HEK293T (cell line): ENCODE measurements at regions not wholly inside any gene's neighbourhood (a gene's known extent, or its start where the extent isn't known, plus 50 kb on each side); places are given as distances from the start of the nearest gene placed in this dataset.

ENCODE experiments used
- CTBP1 ChIP-seq: fragments of 450-650 bp; IDR thresholded peaks from 2 replicates; pipeline ENCODE4 v1.6.1; 2016; ENCODE audit warnings: borderline replicate concordance
- ELF4 ChIP-seq: fragments of 450-650 bp; IDR thresholded peaks from 2 replicates; pipeline ENCODE4 v1.6.1; 2017; ENCODE audit warnings: antibody characterized with exemption
- FOXK2 ChIP-seq: fragments of 450-650 bp; IDR thresholded peaks from 2 replicates; pipeline ENCODE4 v1.6.1; 2016; ENCODE audit warnings: mild to moderate bottlenecking
- HDGF ChIP-seq: fragments of 450-650 bp; IDR thresholded peaks from 2 replicates; pipeline ENCODE4 v1.6.1; 2017; ENCODE audit warnings: antibody characterized with exemption, borderline replicate concordance
- LEF1 ChIP-seq: fragments of 450-650 bp; IDR thresholded peaks from 2 replicates; pipeline ENCODE4 v1.6.1; 2017; ENCODE audit warnings: mild to moderate bottlenecking, borderline replicate concordance
- NFRKB ChIP-seq: fragments of 450-650 bp; IDR thresholded peaks from 2 replicates; pipeline ENCODE4 v1.6.1; 2016; ENCODE audit warnings: mild to moderate bottlenecking, moderate library complexity
- SUZ12 ChIP-seq: fragments of 450-650 bp; IDR thresholded peaks from 2 replicates; pipeline ENCODE4 v1.6.1; 2016; ENCODE audit warnings: mild to moderate bottlenecking
- TF ChIP-seq, protein P1 (sequence below): fragments of 450-650 bp; IDR thresholded peaks from 2 replicates; pipeline ENCODE4 v1.6.1; 2016

- TF ChIP-seq ELF4 (no peak), FOXK2 (no peak), CTBP1 (no peak), NFRKB (no peak), LEF1 (no peak), SUZ12 (no peak), HDGF (no peak)
- TF ChIP-seq, protein P1, sequence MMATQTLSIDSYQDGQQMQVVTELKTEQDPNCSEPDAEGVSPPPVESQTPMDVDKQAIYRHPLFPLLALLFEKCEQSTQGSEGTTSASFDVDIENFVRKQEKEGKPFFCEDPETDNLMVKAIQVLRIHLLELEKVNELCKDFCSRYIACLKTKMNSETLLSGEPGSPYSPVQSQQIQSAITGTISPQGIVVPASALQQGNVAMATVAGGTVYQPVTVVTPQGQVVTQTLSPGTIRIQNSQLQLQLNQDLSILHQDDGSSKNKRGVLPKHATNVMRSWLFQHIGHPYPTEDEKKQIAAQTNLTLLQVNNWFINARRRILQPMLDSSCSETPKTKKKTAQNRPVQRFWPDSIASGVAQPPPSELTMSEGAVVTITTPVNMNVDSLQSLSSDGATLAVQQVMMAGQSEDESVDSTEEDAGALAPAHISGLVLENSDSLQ: no peak
Observed at GRCh38 chr6:14903176-14904038, 342.5 kb upstream of the JARID2 start.
